Stimulated activated CD8-positive, alpha-beta memory T cell treated with anti-CD3 and anti-CD28 coated beads, Interleukin-4, amount 100 ng/mL, for 48 hours (primary cell): ENCODE measurements at regions not wholly inside any gene's neighbourhood (a gene's known extent, or its start where the extent isn't known, plus 50 kb on each side); places are given as distances from the start of the nearest gene placed in this dataset.
"Not testable (repeated sequence)": the region's sequence is repeated elsewhere in the genome, so short reads cannot be mapped to it uniquely, and the experiment has no call there.

Experiments used
- DNase-seq: peaks from one replicate; pipeline ENCODE4 v3.0.0-alpha.2; 2020

DNA sequence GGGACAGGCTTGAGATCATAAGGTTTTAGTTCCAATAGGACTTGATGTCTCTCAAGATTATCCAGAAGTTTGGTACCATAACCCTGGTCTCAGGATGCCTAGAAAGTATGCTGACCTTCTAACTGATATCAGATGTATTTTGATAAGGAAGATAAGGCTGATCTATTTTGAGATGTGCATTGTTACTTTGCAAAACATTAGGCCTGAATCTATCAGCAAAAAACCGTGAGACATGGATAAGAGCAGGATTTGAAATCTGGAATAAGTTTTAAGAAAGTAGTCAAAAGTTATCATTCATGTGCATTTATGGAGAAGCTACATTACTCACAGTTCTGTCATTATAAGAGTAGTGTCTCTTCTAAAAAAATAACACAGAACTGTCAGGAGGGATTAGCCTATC, 467.1 kb upstream of the HS3ST1 start:
- DNase-seq = no peak

GRCh38 chr4:11894977-11895376, 466.3 kb upstream of the HS3ST1 start:
- no peak for DNase-seq

- no peak for DNase-seq
Measured at GRCh38 chr4:11894221-11894620, 465.5 kb upstream of the HS3ST1 start.

GRCh38 chr4:11889099-11889498, 460.4 kb upstream of the HS3ST1 start:
- no peak for DNase-seq

DNA sequence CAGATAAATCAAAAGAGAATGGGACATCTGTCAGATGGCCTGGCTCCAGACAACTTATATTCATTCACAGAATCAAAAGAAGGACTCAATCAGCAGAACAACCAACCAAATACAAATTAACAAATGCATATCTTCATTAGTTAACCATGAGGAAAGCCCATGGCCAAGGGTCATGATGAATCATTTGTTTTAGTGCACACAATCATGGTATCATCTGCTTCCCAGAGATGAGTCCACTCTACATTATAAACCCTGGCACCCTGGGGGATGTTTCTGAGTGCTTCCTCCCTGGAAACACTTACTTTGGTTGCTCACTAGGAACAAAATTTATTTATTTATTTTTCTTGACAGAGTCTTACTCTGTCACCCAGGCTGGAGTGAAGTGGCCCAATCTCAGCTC, 453.3 kb upstream of the HS3ST1 start:
- DNase-seq = no peak

- no peak for DNase-seq
Measured at GRCh38 chr4:11881364-11881763, 452.7 kb upstream of the HS3ST1 start.

DNA sequence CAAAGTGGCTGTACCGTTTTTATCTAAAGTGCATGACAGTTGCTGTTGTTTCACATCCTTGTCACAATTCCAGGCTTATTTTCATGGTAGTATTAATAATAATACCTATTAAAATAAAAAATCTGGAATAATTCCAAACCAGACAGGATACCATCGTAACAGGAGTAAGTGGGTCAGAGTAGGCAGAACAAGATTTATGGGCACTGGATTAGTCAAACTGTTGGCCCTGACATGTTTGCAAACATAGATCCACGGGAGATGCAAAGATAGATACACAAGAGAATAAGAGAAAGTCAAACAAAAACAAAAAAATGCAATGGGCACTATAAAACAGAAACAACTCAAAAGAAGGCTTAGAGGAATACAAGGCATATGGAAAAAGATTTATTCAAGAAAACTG, 449.5 kb upstream of the HS3ST1 start:
- no peak for DNase-seq

GRCh38 chr4:11876104-11876503, 447.4 kb upstream of the HS3ST1 start:
- no peak for DNase-seq

DNA sequence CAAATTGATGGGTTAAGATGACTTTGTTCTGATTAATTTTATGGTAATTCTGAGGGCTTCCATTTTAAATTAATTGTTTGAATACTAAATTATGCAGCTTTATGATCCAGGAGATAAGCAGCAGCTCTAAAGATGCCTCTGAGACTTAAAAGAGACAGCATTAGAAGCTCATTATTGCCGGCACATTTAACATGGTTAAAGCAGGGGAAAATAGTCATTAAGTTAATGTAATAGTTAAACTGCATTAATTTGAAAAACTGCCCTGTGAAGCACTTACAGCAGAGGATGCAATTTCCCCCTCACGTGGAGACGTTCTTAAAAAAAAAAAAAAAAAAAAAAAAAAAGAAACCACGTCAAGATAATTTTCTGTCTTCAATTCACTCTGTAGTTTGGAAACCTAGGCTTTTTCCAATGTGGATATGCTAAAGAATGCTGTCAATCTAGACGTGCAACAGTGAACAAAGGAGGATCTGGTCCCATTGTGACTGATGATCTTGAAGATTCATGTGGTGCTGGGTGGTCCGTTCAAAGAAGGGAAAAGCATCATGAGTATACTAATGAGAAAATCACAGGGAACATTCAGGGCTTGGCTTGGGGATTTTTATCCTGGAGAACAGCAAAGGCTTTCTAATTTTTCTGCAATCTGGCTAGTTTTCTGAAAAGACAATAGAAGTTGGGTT, 440.6 kb upstream of the HS3ST1 start:
- DNase-seq = no peak

DNA sequence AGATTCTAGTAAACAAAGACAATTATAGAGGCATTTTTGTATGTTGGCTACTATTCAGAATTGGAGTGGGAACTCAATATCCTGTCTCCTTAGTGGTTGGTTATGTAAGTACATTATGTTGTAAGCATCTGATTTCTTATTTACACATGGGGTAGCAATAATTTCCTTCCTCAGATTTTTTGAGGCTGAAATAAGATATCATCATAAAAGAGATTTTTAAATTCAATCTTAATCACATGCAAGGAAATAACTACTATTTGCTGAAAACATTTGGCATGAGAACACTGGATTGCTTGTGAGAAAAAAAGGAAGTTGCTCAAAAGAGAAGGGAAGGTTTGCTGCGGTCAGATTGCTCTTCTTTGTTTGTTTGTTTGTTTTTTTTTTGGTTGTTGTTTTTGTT, 437.7 kb upstream of the HS3ST1 start:
- no peak for DNase-seq

DNA sequence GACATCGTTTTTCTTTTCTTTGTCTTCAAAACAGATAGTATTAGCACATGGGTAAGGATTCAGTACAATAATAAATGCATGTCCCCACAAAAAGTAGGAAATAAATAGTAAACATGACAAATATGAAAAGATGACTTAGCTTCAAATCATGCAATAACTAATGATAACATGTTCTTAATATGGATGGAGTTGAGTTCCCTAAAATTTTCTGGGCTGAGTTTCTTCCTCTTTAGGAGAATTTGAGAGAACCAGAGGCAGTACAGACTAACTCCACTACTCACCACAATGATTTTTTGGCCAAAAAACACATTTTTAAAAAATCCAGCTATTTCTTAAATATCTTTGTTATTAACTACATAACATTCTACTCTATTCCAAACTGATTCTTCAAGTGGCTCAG, 432.3 kb upstream of the HS3ST1 start:
- DNase-seq = no peak

DNA sequence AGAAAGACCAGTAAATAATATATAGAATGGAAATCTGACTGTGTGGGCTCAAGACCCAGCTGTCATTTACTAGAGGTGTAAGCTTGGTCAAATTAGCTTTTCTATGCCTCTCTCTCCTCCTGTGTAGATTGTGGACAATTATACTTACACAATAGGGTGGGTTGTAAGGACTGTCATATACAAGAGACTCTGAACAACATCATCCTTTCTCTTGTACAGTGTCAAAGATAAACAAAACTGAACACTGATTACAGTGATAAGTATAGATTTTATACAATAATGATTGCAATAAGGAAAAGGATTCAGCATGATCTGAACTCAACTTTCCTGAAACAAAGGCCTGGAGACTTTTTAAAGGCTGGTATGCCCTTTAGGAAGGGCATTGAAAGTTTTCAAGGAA, 429.2 kb upstream of the HS3ST1 start:
- no peak for DNase-seq

GRCh38 chr4:11847167-11847566, 418.5 kb upstream of the HS3ST1 start:
- DNase-seq = no peak

DNA sequence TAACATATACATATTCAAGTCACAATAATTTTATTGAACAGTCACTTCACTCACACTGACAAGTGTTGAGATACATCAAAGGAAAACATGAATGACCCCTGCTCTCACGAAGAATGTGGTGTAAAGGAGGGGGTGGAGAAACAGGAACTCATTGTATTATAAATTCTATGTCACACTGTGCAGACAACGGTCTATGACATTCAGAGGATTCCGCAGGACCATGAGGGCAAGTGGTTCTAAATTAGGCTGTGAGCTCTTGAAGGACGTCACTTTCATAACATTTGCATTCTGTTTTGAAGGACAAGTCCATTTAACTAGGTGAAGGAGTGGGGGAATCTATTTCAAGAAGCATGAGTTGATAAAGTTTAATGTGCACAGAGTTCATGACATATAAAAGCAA, 415.2 kb upstream of the HS3ST1 start:
- DNase-seq = no peak

- no peak for DNase-seq
Measured at GRCh38 chr4:11843340-11843739, 414.6 kb upstream of the HS3ST1 start.

DNA sequence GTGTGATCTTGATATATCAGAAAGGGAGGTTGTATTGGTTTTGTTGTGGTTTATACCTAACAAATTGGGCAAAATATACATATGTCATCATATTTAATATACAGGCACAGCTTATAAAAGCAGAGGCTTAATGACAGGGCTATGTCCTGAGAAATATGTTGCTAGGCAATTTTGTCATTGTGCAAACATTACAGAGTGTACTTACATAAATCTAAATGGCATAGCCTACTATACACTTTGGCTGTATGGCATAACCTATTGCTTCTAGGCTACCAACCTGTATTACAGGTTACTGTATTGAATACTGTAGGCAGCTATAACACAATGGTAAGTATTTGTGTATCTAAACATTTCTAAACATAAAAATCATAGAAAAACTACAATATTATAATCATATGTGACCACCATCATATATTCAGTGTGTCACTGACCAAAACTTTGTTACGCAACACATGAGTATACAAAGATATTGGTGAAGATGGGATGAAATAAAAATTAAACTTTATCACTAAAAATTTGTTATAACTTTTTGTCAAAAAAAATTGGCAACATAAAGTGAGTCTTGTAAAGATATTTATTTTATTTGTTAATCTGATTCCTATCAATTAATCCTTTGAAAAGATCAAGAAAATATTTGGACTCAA, 414.0 kb upstream of the HS3ST1 start:
- no peak for DNase-seq

DNA sequence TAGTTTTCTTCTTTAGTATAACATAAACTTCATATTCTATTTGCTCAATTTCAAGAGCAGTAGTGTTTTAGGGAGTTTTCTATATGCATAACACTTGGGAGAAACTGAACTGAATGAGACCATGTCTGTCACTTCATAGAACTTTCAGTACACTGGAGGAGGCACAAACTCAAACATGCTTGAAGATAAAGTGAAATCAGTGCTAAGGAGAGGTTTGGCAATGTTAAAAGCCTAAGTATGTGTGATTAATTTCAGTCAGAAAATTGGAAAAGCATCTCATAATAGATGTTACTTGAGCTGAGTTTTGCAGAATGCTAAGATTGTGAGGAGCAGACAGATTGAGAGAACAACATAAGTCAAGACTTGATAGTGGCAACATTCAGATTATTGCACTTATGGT, 411.2 kb upstream of the HS3ST1 start:
- DNase-seq = no peak

DNA sequence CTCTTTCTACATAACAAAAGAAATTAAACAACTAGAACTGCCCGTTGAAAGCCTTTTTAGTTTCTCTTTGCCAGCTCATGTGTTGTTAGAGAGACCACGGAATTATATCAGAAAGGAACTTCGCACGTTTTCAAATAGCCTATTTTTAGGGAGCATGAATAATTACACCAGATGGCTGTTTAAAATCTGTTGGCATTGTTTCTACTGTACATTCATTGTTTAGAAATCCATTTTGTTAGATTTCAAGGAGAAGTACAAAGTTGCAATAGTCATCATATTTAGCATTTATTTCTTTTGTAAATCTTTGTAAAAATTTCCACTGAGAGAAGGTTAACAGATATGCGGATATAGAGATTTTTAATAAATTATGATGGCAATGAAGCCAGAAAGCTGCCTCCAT, 403.0 kb upstream of the HS3ST1 start:
- no peak for DNase-seq

DNA sequence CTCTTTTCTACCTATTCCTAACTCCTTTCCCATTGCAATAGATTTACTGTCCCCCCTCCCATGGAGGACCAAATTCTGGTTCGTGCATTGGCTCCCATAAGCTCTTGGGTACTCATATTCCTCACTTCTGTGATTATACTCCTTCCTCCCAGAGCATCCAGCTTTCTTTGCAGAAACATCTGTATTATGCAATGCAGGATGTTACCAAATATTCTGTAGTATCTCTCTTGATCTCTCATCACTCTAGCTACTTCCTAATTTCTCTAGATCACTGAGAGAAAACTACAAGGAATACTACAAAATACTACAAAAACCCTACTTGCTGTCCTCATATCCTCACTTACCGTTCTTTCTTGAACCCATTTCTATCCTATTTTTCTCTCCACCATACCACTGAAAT, 395.9 kb upstream of the HS3ST1 start:
- DNase-seq = no peak

GRCh38 chr4:11821772-11822430, 393.2 kb upstream of the HS3ST1 start:
- no peak for DNase-seq

DNA sequence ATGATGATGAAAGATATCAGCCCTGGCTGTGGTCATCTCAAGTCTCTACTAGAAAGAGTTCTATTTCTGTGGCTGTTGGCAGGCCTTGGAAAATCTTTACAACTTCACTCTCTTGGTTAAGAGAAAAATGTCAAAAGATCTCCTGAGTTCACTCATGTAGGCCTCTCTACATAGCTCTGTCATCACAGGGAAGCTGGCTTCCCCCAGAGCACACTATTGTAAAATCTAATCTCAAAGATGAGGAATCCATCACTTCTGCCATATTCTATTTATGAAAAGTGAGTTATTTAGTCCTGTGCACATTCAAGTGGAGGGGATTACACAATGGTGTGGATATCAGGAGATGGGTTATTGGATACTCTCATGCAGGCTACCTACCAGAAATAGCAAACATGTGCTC, 388.4 kb upstream of the HS3ST1 start:
- no peak for DNase-seq

- no peak for DNase-seq
Measured at GRCh38 chr4:11814758-11815157, 386.1 kb upstream of the HS3ST1 start.

DNA sequence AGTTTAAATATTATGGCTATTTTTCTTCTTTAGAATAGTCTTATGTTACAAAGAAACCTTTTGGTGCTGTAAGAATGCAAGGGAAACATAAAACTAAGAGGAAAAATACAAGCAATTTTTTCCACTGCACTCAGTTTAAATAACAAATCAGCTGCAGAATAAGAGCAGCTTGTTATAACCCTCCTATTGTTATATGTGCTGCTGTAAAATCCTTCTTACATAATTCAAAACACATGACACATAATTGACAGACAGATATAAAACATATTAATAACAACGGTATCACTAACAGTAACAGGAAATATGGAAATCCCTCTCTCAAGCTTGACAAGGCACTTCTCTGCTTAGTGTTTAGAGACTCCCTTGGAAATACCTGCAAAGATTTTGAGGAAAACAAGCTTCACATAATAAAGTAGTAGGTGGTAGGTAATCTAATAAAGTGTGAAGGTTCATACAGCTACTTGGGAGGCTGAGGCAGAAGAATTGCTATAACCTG, 385.3 kb upstream of the HS3ST1 start:
- no peak for DNase-seq

GRCh38 chr4:11811521-11811920, 382.8 kb upstream of the HS3ST1 start:
- not testable (repeated sequence) for DNase-seq
